ENCODE measurements at regions not wholly inside any gene's neighbourhood (a gene's known extent, or its start where the extent isn't known, plus 50 kb on each side); places are given as distances from the start of the nearest gene placed in this dataset.
"Not testable (repeated sequence)": the region's sequence is repeated elsewhere in the genome, so short reads cannot be mapped to it uniquely, and the experiment has no call there.

- intact Hi-C loops (cut with DNase I), result no loop called here
- no peaks in the 10 kb centered on the region for H3K27me3 ChIP-seq
- H3K36me3 ChIP-seq, result no peaks in the 10 kb centered on the region
- no peak overlapping the region for H3K4me3 ChIP-seq
- no peak for TF ChIP-seq EP300 (IDR thresholded peaks at IDR 0.05)
- no peak overlapping the region for H3K27ac ChIP-seq
- no peaks in the 10 kb centered on the region for H3K9me3 ChIP-seq
- H3K4me1 ChIP-seq, result no peaks in the 10 kb centered on the region
- DNase-seq, result no peak
Observed at GRCh38 chr9:28976250-28976649, 1403.0 kb upstream of the C9orf72 start.

DNA sequence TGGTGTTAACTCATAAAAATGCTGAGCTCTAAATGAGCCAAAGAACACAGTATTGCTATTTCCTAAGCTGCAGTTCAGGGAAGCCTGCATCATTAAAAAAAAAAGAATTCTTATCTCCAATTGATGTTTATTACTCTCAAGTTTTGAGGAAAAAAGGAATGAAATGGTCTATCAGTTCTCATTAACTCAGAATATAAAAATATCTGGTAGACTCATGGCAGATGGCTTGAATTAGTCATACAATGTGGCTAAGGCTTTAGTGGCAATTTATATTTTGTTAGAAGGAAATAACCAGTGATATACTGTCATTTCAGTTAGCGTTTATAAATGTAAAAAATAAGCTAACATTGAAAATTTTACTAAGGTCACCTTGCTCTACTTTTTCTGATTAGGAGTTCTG is 1403.4 kb upstream of the C9orf72 start:
- H3K4me1 ChIP-seq, result no peaks in the 10 kb centered on the region
- H3K36me3 ChIP-seq, result no peaks in the 10 kb centered on the region
- DNase-seq, result no peak
- TF ChIP-seq, protein P1, sequence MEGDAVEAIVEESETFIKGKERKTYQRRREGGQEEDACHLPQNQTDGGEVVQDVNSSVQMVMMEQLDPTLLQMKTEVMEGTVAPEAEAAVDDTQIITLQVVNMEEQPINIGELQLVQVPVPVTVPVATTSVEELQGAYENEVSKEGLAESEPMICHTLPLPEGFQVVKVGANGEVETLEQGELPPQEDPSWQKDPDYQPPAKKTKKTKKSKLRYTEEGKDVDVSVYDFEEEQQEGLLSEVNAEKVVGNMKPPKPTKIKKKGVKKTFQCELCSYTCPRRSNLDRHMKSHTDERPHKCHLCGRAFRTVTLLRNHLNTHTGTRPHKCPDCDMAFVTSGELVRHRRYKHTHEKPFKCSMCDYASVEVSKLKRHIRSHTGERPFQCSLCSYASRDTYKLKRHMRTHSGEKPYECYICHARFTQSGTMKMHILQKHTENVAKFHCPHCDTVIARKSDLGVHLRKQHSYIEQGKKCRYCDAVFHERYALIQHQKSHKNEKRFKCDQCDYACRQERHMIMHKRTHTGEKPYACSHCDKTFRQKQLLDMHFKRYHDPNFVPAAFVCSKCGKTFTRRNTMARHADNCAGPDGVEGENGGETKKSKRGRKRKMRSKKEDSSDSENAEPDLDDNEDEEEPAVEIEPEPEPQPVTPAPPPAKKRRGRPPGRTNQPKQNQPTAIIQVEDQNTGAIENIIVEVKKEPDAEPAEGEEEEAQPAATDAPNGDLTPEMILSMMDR (IDR thresholded peaks at IDR 0.05), result no peak
- TF ChIP-seq EP300 (IDR thresholded peaks at IDR 0.05), result no peak
- no peak for TF ChIP-seq POLR2A (IDR thresholded peaks at IDR 0.05)
- no peak for TF ChIP-seq POLR2AphosphoS5 (IDR thresholded peaks at IDR 0.05)
- H3K9me3 ChIP-seq, result no peaks in the 10 kb centered on the region
- intact Hi-C loops (cut with DNase I), result no loop called here
- H3K4me3 ChIP-seq, result no peak overlapping the region
- no peak overlapping the region for H3K27ac ChIP-seq
- WGBS, 2 donors, result 44 to 83% methylated on average over 1 of the region's 1 CpG
- H3K27me3 ChIP-seq, result no peaks in the 10 kb centered on the region

DNA sequence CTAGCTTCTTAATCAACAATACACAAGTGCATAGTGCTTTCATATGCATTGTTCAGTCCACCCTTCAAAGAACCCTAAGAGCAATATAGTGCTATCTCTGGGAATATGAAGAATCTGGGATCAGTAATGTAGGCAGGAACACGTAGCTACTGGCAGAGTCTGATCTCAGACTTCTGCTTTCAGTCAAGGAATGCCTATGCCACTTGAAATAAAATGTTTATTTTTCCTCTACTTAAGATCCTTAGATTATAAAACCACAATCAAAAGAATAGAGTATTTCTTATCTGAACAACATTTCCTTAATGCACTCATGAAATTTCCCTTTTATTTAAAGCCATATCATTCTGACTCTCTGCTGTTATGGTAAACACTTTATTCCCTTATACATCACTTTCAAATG is 1407.8 kb upstream of the C9orf72 start:
- no peaks in the 10 kb centered on the region for H3K4me1 ChIP-seq
- H3K9me3 ChIP-seq, result no peaks in the 10 kb centered on the region
- no peak for DNase-seq
- H3K27ac ChIP-seq, result no peak overlapping the region
- no peak overlapping the region for H3K4me3 ChIP-seq
- H3K36me3 ChIP-seq, result no peaks in the 10 kb centered on the region
- TF ChIP-seq, protein P1 (IDR thresholded peaks at IDR 0.05), result no peak
- TF ChIP-seq POLR2A (IDR thresholded peaks at IDR 0.05) (no peak), EP300 (IDR thresholded peaks at IDR 0.05) (no peak), POLR2AphosphoS5 (IDR thresholded peaks at IDR 0.05) (no peak)
- WGBS, 2 donors, result 53 to 58% methylated on average over 1 of the region's 1 CpG
- intact Hi-C loops (cut with DNase I), result no loop called here
- no peaks in the 10 kb centered on the region for H3K27me3 ChIP-seq

DNA sequence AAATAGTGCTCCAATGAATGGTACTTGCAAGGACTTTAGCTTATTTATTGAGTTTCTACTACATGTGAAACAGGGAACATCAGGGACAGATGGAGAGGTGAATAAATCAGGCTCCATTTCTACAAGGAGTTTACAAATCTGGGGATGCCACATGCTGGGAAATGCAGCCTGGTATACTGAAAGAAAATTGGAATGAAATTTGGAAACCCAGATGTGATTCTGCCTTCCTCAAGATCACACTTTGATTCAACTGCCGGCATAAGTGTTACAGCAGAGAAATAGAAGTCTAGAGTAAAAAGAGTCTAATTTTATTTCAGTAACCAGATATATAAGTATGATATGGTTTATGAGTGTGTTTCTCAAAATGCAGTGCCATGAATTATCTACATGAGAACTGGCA is 1408.4 kb upstream of the C9orf72 start:
- intact Hi-C loops (cut with DNase I), result no loop called here
- H3K27ac ChIP-seq, result no peak overlapping the region
- H3K9me3 ChIP-seq, result no peaks in the 10 kb centered on the region
- H3K4me3 ChIP-seq, result no peak overlapping the region
- 95 to 98% methylated on average over 1 of the region's 1 CpG for WGBS, 2 donors
- no peaks in the 10 kb centered on the region for H3K4me1 ChIP-seq
- no peaks in the 10 kb centered on the region for H3K27me3 ChIP-seq
- DNase-seq, result no peak
- H3K36me3 ChIP-seq, result no peaks in the 10 kb centered on the region
- TF ChIP-seq EP300 (IDR thresholded peaks at IDR 0.05) (no peak), POLR2AphosphoS5 (IDR thresholded peaks at IDR 0.05) (no peak), POLR2A (IDR thresholded peaks at IDR 0.05) (no peak)
- TF ChIP-seq, protein P1 (IDR thresholded peaks at IDR 0.05), result no peak

- Histone ChIP-seq H3K4me3 (no peak overlapping the region), H3K27me3 (no peaks in the 10 kb centered on the region), H3K4me1 (no peaks in the 10 kb centered on the region), H3K27ac (no peak overlapping the region), H3K9me3 (no peaks in the 10 kb centered on the region), H3K36me3 (no peaks in the 10 kb centered on the region)
- intact Hi-C loops (cut with DNase I), result no loop called here
- DNase-seq, result no peak
- 79 to 86% methylated on average over 3 of the region's 3 CpGs for WGBS, 2 donors
- TF ChIP-seq POLR2A (IDR thresholded peaks at IDR 0.05), result no peak
- TF ChIP-seq, protein P1 (IDR thresholded peaks at IDR 0.05), result no peak
- TF ChIP-seq EP300 (IDR thresholded peaks at IDR 0.05), result no peak
- TF ChIP-seq POLR2AphosphoS5 (IDR thresholded peaks at IDR 0.05), result no peak
Observed at GRCh38 chr9:28984016-28984415, 1410.7 kb upstream of the C9orf72 start.

DNA sequence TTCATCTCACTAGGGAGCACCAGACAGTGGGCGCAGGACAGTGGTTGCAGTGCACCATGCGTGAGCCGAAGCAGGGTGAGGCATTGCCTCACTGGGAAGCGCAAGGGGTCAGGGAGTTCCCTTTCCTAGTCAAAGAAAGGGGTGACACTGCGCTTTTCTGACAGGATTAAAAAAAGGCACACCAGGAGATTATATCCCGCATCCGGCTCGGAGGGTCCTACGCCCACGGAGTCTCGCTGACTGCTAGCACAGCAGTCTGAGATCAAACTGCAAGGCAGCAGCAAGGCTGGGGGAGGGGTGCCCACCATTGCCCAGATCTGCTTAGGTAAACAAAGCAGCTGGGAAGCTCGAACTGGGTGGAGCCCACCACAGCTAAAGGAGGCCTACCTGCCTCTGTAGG is 1416.7 kb upstream of the C9orf72 start:
- H3K4me1 ChIP-seq; DNase-seq; H3K36me3 ChIP-seq; intact Hi-C loops (cut with DNase I); H3K27me3 ChIP-seq; H3K9me3 ChIP-seq; H3K4me3 ChIP-seq; H3K27ac ChIP-seq: not testable (repeated sequence)
- 90 to 91% methylated on average over 12 of the region's 12 CpGs for WGBS, 2 donors

Data from sigmoid colon (tissue), 6 donors.